ENCODE measurements at regions not wholly inside any gene's neighbourhood (a gene's known extent, or its start where the extent isn't known, plus 50 kb on each side); places are given as distances from the start of the nearest gene placed in this dataset.

DNA sequence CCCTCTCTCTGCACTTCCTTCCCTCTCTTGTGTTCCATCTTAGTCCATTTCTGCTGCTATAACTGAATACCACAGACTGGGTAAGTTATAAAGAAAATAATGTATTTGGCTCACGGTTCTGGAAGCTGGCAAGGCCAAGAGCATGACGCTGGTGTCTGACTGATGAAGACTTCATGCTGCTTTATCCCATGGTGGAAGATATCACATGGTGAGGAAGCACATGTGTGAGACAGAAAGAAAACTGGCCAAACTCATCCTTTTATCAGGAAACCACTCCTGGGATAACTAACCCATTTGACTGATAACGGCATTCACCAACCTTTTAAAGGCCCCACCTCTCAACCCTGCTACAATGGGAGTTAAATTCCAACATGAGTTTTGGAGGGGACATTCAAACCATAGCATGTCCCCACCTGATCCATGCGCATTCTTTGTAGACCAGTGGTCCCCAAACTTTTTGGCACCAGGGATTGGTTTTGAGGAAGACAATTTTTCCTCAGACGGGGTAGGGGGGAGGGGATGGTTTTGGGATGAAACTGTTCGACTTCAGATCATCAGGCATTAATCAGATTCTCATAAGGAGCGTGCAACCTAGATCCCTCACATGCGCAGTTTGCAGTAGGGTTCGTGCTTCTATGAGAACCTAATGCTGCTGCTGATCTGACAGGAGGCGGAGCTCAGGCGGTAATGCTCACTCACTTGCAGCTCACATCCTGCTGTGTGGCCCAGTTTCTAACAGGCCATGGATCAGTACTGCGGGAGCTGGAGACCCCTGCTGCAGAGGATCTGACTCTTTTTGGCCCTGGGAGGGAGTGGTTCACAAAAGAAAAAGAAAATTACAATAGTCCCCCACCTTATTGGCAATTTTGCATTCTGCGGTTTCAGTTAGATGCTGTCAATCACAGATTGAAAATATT, 61.6 kb upstream of the SMOX start:
- DNase-seq (ENCODE audit: low read depth) = no peak
- in situ Hi-C loops (cut with HindIII; ENCODE audit: low sequenced_read_pairs) = no loop called here
- no peak for TF ChIP-seq CTCF (IDR thresholded peaks at IDR 0.05; ENCODE audit: low read depth, low read length, missing control alignments)
- H3K4me3 ChIP-seq (ENCODE audit: low read depth, low read length) = no peak overlapping the region

- H3K4me3 ChIP-seq (ENCODE audit: low read depth, low read length) = no peak overlapping the region
- in situ Hi-C loops (cut with HindIII; ENCODE audit: low sequenced_read_pairs) = loop anchor here (5.0 kb wide), 1 partner anchor 62 kb away; no protein-coding TSS in a partner anchor
- TF ChIP-seq CTCF (IDR thresholded peaks at IDR 0.05; ENCODE audit: low read depth, low read length, missing control alignments) = no peak
- no peak for DNase-seq (ENCODE audit: low read depth)
Observed at GRCh38 chr20:4084721-4085120, 63.9 kb upstream of the SMOX start.

- no peak for DNase-seq (ENCODE audit: low read depth)
- no peak for TF ChIP-seq CTCF (IDR thresholded peaks at IDR 0.05; ENCODE audit: low read depth, low read length, missing control alignments)
- in situ Hi-C loops (cut with HindIII; ENCODE audit: low sequenced_read_pairs) = loop anchor here (5.0 kb wide), 1 partner anchor 62 kb away; no protein-coding TSS in a partner anchor
- H3K4me3 ChIP-seq (ENCODE audit: low read depth, low read length) = no peak overlapping the region
Observed at GRCh38 chr20:4084096-4084495, 64.5 kb upstream of the SMOX start.

- in situ Hi-C loops (cut with HindIII; ENCODE audit: low sequenced_read_pairs) = loop anchor here (5.0 kb wide), 1 partner anchor 61 kb away; no protein-coding TSS in a partner anchor
- no peak for DNase-seq (ENCODE audit: low read depth)
- H3K4me3 ChIP-seq (ENCODE audit: low read depth, low read length) = no peak overlapping the region
- no peak for TF ChIP-seq CTCF (IDR thresholded peaks at IDR 0.05; ENCODE audit: low read depth, low read length, missing control alignments)
Observed at GRCh38 chr20:4083098-4083865, 65.3 kb upstream of the SMOX start.

GRCh38 chr20:4082406-4083097, 66.1 kb upstream of the SMOX start:
- DNase-seq (ENCODE audit: low read depth) = peak; percentile 83
- H3K4me3 ChIP-seq (ENCODE audit: low read depth, low read length) = no peak overlapping the region
- no peak for TF ChIP-seq CTCF (IDR thresholded peaks at IDR 0.05; ENCODE audit: low read depth, low read length, missing control alignments)
- in situ Hi-C loops (cut with HindIII; ENCODE audit: low sequenced_read_pairs) = loop anchor here (5.0 kb wide), 1 partner anchor 60 kb away; no protein-coding TSS in a partner anchor

DNA sequence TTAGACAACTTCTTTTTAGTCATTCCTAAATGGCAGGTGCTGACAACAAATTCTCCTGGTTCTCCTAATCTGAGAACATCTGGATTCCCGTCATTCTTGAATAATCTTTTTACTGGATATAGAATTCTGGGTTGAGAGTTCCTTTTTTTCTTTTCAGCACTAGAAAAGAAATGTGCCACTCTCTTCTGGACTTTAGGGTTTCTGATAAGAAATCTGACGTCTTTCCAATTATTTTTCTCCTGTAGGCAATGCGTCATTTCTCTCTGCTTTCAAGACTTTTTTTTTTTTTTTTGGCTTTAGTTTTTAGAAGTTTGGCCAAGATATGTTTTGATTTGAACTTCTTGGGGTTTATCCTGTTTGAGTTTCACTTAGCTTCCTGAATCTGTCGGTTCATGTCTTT, 66.1 kb upstream of the RNF24 start:
- no peak for TF ChIP-seq CTCF (IDR thresholded peaks at IDR 0.05; ENCODE audit: low read depth, low read length, missing control alignments)
- H3K4me3 ChIP-seq (ENCODE audit: low read depth, low read length) = no peak overlapping the region
- in situ Hi-C loops (cut with HindIII; ENCODE audit: low sequenced_read_pairs) = loop anchor here (5.0 kb wide), 1 partner anchor 59 kb away; no protein-coding TSS in a partner anchor
- DNase-seq (ENCODE audit: low read depth) = no peak

Data from astrocyte of the cerebellum (primary cell).